ENCODE measurements at regions not wholly inside any gene's neighbourhood (a gene's known extent, or its start where the extent isn't known, plus 50 kb on each side); places are given as distances from the start of the nearest gene placed in this dataset.
A peak's percentile ranks its signal among the peaks of the same experiment; 100 is the strongest.

DNA sequence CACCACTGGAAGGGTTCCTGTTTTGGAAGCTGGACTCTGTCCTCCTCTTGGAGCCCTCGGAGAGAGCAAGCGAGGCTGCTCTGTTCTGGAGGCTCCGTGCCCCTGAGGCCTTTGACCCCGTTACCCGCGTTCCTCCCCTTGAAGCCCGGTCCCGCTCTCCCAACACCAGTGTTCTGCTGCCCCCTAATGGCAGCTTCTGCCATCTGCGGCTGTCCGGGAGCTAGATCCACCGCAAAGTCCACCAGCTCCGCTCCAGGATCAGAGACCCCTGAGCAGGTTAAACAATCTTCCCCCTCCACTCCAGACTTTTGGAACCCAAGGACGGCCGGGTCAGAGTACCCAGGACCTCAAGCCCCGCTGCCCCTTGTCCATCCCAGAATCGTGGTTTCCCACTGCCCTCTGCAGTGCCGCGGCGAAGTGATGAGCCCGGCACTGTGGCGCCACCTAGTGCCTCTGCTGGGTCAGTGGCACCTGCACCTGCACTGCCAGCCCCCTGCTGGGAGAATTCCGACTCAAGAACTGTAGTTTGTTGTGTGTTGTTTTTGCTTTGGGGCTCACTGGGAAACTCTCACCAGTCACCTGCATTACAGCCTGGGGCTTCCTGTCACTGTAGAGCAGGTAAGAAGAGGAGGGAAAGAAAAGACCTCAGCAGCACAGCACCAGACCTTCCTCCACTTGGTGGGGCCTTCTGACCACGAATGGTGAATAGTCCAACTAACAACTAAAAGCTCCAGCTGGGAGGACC is 63.5 kb upstream of the NFASC start (continued):
- TF ChIP-seq ETV6 (IDR thresholded peaks at IDR 0.05; ENCODE audit: borderline replicate concordance in 1 of 2, low read depth in 2 of 2, low read length in 1 of 2) (no peak), ETV6 (CRISPR knock-in tag; IDR thresholded peaks at IDR 0.05; ENCODE audit: borderline replicate concordance) (no peak), NCOA6 (IDR thresholded peaks at IDR 0.05) (no peak), JUNB (CRISPR knock-in tag; conservative IDR thresholded peaks at IDR 0.05) (no peak), SREBF2 (CRISPR knock-in tag; IDR thresholded peaks at IDR 0.05) (no peak), RCOR1 (IDR thresholded peaks at IDR 0.05; ENCODE audit: borderline replicate concordance in 1 of 2, low read depth in 2 of 2, low read length in 2 of 2) (peak in 1 of 2 experiments; percentile 74; a peak in 2 of 4 replicates), ZNF133 (CRISPR knock-in tag; IDR thresholded peaks at IDR 0.05) (no peak), RBM39 (optimal IDR thresholded peaks at IDR 0.05; ENCODE audit: low read depth, low read length) (no peak), ZNF785 (CRISPR knock-in tag; IDR thresholded peaks at IDR 0.05) (no peak), MXI1 (IDR thresholded peaks at IDR 0.05; ENCODE audit: low read depth, low read length) (no peak), MTA2 (IDR thresholded peaks at IDR 0.05; ENCODE audit: low read depth) (no peak), HNRNPH1 (optimal IDR thresholded peaks at IDR 0.05; ENCODE audit: low read depth, low read length) (no peak), ZNF41 (CRISPR knock-in tag; conservative IDR thresholded peaks at IDR 0.05) (no peak), CBFA2T2 (conservative IDR thresholded peaks at IDR 0.05) (no peak)
- TF ChIP-seq, protein P1, sequence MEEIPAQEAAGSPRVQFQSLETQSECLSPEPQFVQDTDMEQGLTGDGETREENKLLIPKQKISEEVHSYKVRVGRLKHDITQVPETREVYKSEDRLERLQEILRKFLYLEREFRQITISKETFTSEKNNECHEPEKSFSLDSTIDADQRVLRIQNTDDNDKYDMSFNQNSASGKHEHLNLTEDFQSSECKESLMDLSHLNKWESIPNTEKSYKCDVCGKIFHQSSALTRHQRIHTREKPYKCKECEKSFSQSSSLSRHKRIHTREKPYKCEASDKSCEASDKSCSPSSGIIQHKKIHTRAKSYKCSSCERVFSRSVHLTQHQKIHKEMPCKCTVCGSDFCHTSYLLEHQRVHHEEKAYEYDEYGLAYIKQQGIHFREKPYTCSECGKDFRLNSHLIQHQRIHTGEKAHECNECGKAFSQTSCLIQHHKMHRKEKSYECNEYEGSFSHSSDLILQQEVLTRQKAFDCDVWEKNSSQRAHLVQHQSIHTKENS (CRISPR knock-in tag; IDR thresholded peaks at IDR 0.05), result no peak
- TF ChIP-seq, protein P2, sequence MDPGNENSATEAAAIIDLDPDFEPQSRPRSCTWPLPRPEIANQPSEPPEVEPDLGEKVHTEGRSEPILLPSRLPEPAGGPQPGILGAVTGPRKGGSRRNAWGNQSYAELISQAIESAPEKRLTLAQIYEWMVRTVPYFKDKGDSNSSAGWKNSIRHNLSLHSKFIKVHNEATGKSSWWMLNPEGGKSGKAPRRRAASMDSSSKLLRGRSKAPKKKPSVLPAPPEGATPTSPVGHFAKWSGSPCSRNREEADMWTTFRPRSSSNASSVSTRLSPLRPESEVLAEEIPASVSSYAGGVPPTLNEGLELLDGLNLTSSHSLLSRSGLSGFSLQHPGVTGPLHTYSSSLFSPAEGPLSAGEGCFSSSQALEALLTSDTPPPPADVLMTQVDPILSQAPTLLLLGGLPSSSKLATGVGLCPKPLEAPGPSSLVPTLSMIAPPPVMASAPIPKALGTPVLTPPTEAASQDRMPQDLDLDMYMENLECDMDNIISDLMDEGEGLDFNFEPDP (CRISPR knock-in tag; IDR thresholded peaks at IDR 0.05), result no peak
- TF ChIP-seq, protein P3, sequence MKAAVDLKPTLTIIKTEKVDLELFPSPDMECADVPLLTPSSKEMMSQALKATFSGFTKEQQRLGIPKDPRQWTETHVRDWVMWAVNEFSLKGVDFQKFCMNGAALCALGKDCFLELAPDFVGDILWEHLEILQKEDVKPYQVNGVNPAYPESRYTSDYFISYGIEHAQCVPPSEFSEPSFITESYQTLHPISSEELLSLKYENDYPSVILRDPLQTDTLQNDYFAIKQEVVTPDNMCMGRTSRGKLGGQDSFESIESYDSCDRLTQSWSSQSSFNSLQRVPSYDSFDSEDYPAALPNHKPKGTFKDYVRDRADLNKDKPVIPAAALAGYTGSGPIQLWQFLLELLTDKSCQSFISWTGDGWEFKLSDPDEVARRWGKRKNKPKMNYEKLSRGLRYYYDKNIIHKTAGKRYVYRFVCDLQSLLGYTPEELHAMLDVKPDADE (conservative IDR thresholded peaks at IDR 0.05; ENCODE audit: control insufficient read depth, low read depth, low read length), result no peak
- TF ChIP-seq, protein P4, sequence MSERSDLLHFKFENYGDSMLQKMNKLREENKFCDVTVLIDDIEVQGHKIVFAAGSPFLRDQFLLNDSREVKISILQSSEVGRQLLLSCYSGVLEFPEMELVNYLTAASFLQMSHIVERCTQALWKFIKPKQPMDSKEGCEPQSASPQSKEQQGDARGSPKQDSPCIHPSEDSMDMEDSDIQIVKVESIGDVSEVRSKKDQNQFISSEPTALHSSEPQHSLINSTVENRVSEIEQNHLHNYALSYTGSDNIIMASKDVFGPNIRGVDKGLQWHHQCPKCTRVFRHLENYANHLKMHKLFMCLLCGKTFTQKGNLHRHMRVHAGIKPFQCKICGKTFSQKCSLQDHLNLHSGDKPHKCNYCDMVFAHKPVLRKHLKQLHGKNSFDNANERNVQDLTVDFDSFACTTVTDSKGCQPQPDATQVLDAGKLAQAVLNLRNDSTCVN (CRISPR knock-in tag; IDR thresholded peaks at IDR 0.05), result no peak
- TF ChIP-seq, protein P5, sequence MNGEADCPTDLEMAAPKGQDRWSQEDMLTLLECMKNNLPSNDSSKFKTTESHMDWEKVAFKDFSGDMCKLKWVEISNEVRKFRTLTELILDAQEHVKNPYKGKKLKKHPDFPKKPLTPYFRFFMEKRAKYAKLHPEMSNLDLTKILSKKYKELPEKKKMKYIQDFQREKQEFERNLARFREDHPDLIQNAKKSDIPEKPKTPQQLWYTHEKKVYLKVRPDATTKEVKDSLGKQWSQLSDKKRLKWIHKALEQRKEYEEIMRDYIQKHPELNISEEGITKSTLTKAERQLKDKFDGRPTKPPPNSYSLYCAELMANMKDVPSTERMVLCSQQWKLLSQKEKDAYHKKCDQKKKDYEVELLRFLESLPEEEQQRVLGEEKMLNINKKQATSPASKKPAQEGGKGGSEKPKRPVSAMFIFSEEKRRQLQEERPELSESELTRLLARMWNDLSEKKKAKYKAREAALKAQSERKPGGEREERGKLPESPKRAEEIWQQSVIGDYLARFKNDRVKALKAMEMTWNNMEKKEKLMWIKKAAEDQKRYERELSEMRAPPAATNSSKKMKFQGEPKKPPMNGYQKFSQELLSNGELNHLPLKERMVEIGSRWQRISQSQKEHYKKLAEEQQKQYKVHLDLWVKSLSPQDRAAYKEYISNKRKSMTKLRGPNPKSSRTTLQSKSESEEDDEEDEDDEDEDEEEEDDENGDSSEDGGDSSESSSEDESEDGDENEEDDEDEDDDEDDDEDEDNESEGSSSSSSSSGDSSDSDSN (IDR thresholded peaks at IDR 0.05; ENCODE audit: borderline replicate concordance in 1 of 2, low read depth in 2 of 2, low read length in 2 of 2), result no peak
- TF ChIP-seq, protein P6, sequence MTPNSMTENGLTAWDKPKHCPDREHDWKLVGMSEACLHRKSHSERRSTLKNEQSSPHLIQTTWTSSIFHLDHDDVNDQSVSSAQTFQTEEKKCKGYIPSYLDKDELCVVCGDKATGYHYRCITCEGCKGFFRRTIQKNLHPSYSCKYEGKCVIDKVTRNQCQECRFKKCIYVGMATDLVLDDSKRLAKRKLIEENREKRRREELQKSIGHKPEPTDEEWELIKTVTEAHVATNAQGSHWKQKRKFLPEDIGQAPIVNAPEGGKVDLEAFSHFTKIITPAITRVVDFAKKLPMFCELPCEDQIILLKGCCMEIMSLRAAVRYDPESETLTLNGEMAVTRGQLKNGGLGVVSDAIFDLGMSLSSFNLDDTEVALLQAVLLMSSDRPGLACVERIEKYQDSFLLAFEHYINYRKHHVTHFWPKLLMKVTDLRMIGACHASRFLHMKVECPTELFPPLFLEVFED (CRISPR knock-in tag; conservative IDR thresholded peaks at IDR 0.05), result no peak
